Liver (tissue), 8 donors: ENCODE measurements at regions not wholly inside any gene's neighbourhood (a gene's known extent, or its start where the extent isn't known, plus 50 kb on each side); places are given as distances from the start of the nearest gene placed in this dataset.

ENCODE experiments used
- DNase-seq: peaks from one replicate; pipeline ENCODE4 v3.0.0-alpha.2; 2017; ENCODE audit warnings: low spot score
- H3K27ac ChIP-seq, 2 donors: one replicate each; pipeline ENCODE4 v1.7.0; 2013; ENCODE audit warnings: inconsistent platforms in 2 of 2, low read length in 2 of 2, control low read depth in 1 of 2, low read depth in 1 of 2, mild to moderate bottlenecking in 1 of 2
- H3K27me3 ChIP-seq, 4 donors: one replicate each; pipeline versions ENCODE4 v1.6.1 to v1.7.0; 2013; ENCODE audit warnings: low read length in 3 of 4, inconsistent platforms in 1 of 4, mild to moderate bottlenecking in 1 of 4, moderate library complexity in 1 of 4; ENCODE audit not compliant: control insufficient read depth in 4 of 4, insufficient read depth in 4 of 4
- H3K36me3 ChIP-seq, 4 donors: one replicate each; pipeline versions ENCODE4 v1.6.1 to v1.7.0; 2013; ENCODE audit warnings: low read length in 3 of 4, mild to moderate bottlenecking in 3 of 4, low read depth in 1 of 4, moderate library complexity in 1 of 4; ENCODE audit not compliant: control insufficient read depth in 4 of 4, insufficient read depth in 3 of 4
- H3K4me1 ChIP-seq, 4 donors: one replicate each; pipeline versions ENCODE4 v1.6.1 to v1.7.0; 2013; ENCODE audit warnings: low read length in 3 of 4, mild to moderate bottlenecking in 3 of 4, moderate library complexity in 1 of 4; ENCODE audit not compliant: control insufficient read depth in 4 of 4, insufficient read depth in 4 of 4
- H3K4me3 ChIP-seq, 3 donors: one replicate each; pipeline versions ENCODE4 v1.6.1 to v1.7.0; 2013; ENCODE audit warnings: low read length in 3 of 3, control low read depth in 1 of 3, low read depth in 1 of 3, mild to moderate bottlenecking in 1 of 3
- H3K9ac ChIP-seq, 2 donors: one replicate each; pipeline ENCODE4 v1.7.0; 2013; ENCODE audit warnings: low read length in 2 of 2, mild to moderate bottlenecking in 2 of 2, moderate library complexity in 2 of 2, control low read depth in 1 of 2, low read depth in 1 of 2
- H3K9me3 ChIP-seq, 4 donors: one replicate each; pipeline versions ENCODE4 v1.6.1 to v1.7.0; 2013; ENCODE audit warnings: low read length in 3 of 4; ENCODE audit not compliant: control insufficient read depth in 4 of 4
- EGR1 ChIP-seq, 2 donors: IDR thresholded peaks; 2 replicates each; pipeline ENCODE4 v1.6.1; 2016 to 2018; ENCODE audit warnings: antibody characterized with exemption in 2 of 2, low read depth in 2 of 2
- FOXA1 ChIP-seq: IDR thresholded peaks from 2 replicates; pipeline ENCODE4 v1.6.1; 2016; ENCODE audit warnings: antibody characterized with exemption
- FOXA2 ChIP-seq: IDR thresholded peaks from 2 replicates; pipeline ENCODE4 v1.6.1; 2016; ENCODE audit warnings: antibody characterized with exemption
- GABPA ChIP-seq, 2 donors: IDR thresholded peaks in 1 of 2; conservative IDR thresholded peaks in 1 of 2; 2 replicates each; pipeline ENCODE4 v1.6.1; 2016; ENCODE audit warnings: antibody characterized with exemption in 2 of 2, mild to moderate bottlenecking in 1 of 2, moderate library complexity in 1 of 2
- HNF4G ChIP-seq: IDR thresholded peaks from 2 replicates; pipeline ENCODE4 v1.6.1; 2016; ENCODE audit warnings: antibody characterized with exemption
- NR2F2 ChIP-seq: IDR thresholded peaks from 2 replicates; pipeline ENCODE4 v1.6.1; 2016; ENCODE audit warnings: antibody characterized with exemption
- RAD21 ChIP-seq, 2 donors: IDR thresholded peaks; 2 replicates each; pipeline ENCODE4 v1.6.1; 2016; ENCODE audit warnings: antibody characterized with exemption in 2 of 2, mild to moderate bottlenecking in 2 of 2
- RXRA ChIP-seq, 2 donors: IDR thresholded peaks; 2 replicates each; pipeline ENCODE4 v1.6.1; 2017 to 2018; ENCODE audit warnings: antibody characterized with exemption in 2 of 2, mild to moderate bottlenecking in 1 of 2
- TAF1 ChIP-seq: conservative IDR thresholded peaks from 2 replicates; pipeline ENCODE4 v1.6.1; 2016; ENCODE audit warnings: antibody characterized with exemption, mild to moderate bottlenecking
- YY1 ChIP-seq: IDR thresholded peaks from 2 replicates; pipeline ENCODE4 v1.6.1; 2016; ENCODE audit warnings: antibody characterized with exemption, mild to moderate bottlenecking
- WGBS: extraction: QIAGEN DNeasy Blood & Tissue Kit; methylation state at CpG from one replicate; pipeline ENCODE4 v1.1.7; 2013; 5-methylcytosine and 5-hydroxymethylcytosine counted together
- TF ChIP-seq, protein P1 (sequence below): IDR thresholded peaks from 2 replicates; pipeline ENCODE4 v1.6.1; 2016; ENCODE audit warnings: antibody characterized with exemption
- TF ChIP-seq, protein P2 (sequence below): IDR thresholded peaks from 2 replicates; pipeline ENCODE4 v1.6.1; 2016; ENCODE audit warnings: antibody characterized with exemption, mild to moderate bottlenecking
- TF ChIP-seq, protein P3 (sequence below): fragments of 150-350 bp; IDR thresholded peaks from 2 replicates; pipeline ENCODE4 v1.5.1; 2017; ENCODE audit warnings: improper control_type of control experiment, low read depth, low read length; ENCODE audit not compliant: missing input control
- TF ChIP-seq, protein P4 (sequence below): IDR thresholded peaks from 2 replicates; pipeline ENCODE4 v1.6.1; 2016; ENCODE audit warnings: antibody characterized with exemption
- donor health status: healthy.
- donor health status: healthy.
- donor health status: healthy.
- donor health status: healthy.
- donor health status: healthy.

DNA sequence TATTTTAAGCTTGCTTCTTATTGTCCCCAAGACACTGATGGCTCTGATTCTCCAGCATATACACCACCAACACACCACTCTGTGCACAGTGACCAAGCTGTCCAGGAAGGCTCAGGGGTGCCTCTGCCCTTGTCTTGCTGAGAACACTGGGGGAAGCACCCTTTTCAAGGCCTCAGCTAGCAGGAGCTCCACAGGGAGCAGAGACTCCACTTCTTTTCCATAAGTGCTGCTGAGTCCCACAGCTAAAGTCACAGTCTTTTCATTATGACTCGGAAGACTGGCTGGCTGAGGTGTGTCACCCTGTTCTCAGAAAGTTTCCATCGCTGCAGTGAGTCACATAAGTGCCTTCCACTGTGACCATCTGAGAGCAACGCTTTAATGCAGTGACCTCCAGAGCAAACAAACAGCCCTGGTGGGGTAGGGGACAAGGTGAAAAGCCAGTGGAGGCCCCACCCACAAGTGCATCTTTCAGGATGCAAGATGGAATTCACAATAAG lies 226.9 kb upstream of the CHRNA7 start:
- no peak overlapping the region for H3K27ac ChIP-seq

DNA sequence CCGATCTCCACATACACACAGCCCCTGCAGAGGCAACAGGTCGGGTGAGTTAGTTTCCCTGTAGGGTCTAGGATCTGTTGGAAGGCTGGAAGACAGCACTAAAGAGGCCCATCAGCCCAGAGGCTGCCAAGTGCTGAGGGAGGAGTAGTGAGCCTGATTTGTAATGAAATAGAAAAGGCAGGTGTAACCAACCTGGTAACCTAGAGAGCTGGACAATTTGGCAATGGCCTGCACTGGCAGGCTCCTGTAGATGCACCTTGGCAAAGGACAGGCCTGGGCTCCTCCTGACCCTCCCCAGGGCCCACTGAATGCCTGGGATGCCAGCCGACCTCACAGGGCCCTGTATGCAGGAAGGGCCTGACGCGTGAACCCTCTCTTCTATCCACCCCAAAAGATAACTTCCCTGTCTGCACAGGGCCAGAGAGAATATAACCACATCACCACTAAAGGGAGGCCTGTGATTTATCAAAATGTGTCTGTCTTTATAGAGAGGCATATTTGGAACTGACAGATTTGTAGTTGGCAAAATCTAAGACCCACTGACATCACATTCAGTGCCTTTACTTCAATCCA lies 225.1 kb upstream of the CHRNA7 start:
- Histone ChIP-seq H3K36me3 (no peaks in the 10 kb centered on the region), H3K9ac (no peak overlapping the region), H3K4me3 (no peak overlapping the region), H3K9me3 (peaks cover 0 to 2% (median 0%) of the 10 kb centered on the region in 4 donors), H3K27ac (no peak overlapping the region), H3K27me3 (no peaks in the 10 kb centered on the region), H3K4me1 (no peaks in the 10 kb centered on the region)
- DNase-seq, result no peak
- 77% methylated on average over 5 of the region's 5 CpGs for WGBS
- TF ChIP-seq HNF4G (no peak), FOXA1 (no peak), EGR1 (IDR thresholded peaks at IDR 0.05; ENCODE audit: low read depth in 2 of 2) (no peak), NR2F2 (no peak)
- TF ChIP-seq, protein P1, sequence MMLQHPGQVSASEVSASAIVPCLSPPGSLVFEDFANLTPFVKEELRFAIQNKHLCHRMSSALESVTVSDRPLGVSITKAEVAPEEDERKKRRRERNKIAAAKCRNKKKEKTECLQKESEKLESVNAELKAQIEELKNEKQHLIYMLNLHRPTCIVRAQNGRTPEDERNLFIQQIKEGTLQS, result no peak

More for the DNA sequence above, 226.9 kb upstream of the CHRNA7 start:
- Histone ChIP-seq H3K9ac (no peak overlapping the region), H3K36me3 (no peaks in the 10 kb centered on the region), H3K27me3 (no peaks in the 10 kb centered on the region), H3K4me1 (no peaks in the 10 kb centered on the region), H3K9me3 (no peaks in the 10 kb centered on the region), H3K4me3 (no peak overlapping the region)
- 89% methylated on average over 3 of the region's 3 CpGs for WGBS
- no peak for DNase-seq
- TF ChIP-seq GABPA (IDR thresholded peaks at IDR 0.05 in 1 of 2, conservative IDR thresholded peaks at IDR 0.05 in 1 of 2) (no peak), HNF4G (no peak), FOXA2 (no peak), RAD21 (IDR thresholded peaks at IDR 0.05) (no peak), EGR1 (IDR thresholded peaks at IDR 0.05; ENCODE audit: low read depth in 2 of 2) (no peak), NR2F2 (no peak), RXRA (IDR thresholded peaks at IDR 0.05) (no peak)
- TF ChIP-seq, protein P2, sequence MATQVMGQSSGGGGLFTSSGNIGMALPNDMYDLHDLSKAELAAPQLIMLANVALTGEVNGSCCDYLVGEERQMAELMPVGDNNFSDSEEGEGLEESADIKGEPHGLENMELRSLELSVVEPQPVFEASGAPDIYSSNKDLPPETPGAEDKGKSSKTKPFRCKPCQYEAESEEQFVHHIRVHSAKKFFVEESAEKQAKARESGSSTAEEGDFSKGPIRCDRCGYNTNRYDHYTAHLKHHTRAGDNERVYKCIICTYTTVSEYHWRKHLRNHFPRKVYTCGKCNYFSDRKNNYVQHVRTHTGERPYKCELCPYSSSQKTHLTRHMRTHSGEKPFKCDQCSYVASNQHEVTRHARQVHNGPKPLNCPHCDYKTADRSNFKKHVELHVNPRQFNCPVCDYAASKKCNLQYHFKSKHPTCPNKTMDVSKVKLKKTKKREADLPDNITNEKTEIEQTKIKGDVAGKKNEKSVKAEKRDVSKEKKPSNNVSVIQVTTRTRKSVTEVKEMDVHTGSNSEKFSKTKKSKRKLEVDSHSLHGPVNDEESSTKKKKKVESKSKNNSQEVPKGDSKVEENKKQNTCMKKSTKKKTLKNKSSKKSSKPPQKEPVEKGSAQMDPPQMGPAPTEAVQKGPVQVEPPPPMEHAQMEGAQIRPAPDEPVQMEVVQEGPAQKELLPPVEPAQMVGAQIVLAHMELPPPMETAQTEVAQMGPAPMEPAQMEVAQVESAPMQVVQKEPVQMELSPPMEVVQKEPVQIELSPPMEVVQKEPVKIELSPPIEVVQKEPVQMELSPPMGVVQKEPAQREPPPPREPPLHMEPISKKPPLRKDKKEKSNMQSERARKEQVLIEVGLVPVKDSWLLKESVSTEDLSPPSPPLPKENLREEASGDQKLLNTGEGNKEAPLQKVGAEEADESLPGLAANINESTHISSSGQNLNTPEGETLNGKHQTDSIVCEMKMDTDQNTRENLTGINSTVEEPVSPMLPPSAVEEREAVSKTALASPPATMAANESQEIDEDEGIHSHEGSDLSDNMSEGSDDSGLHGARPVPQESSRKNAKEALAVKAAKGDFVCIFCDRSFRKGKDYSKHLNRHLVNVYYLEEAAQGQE, result no peak
- TF ChIP-seq, protein P3, sequence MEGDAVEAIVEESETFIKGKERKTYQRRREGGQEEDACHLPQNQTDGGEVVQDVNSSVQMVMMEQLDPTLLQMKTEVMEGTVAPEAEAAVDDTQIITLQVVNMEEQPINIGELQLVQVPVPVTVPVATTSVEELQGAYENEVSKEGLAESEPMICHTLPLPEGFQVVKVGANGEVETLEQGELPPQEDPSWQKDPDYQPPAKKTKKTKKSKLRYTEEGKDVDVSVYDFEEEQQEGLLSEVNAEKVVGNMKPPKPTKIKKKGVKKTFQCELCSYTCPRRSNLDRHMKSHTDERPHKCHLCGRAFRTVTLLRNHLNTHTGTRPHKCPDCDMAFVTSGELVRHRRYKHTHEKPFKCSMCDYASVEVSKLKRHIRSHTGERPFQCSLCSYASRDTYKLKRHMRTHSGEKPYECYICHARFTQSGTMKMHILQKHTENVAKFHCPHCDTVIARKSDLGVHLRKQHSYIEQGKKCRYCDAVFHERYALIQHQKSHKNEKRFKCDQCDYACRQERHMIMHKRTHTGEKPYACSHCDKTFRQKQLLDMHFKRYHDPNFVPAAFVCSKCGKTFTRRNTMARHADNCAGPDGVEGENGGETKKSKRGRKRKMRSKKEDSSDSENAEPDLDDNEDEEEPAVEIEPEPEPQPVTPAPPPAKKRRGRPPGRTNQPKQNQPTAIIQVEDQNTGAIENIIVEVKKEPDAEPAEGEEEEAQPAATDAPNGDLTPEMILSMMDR, result no peak

DNA sequence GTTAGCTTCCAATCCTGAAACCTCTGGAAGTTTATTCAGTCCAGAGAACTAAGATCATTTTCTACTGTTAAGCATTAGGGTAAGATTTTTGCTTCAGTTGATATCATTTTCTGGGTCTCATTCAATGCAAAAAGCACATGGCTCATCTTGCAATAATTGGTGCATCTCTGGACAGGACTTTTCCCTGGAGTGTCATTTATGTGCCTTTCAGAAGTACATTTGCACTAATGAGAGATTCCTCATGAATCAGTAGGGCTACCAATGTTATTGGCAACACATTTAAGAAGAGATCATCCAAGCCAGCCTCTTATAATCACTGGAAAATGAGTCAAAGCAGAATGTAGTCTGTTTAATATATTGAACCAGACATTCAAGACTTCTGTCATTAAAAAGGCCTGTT lies 224.2 kb upstream of the CHRNA7 start:
- Histone ChIP-seq H3K27me3 (no peaks in the 10 kb centered on the region), H3K9ac (no peak overlapping the region), H3K36me3 (no peaks in the 10 kb centered on the region), H3K9me3 (peaks cover 0 to 2% (median 0%) of the 10 kb centered on the region in 4 donors), H3K4me3 (no peak overlapping the region), H3K27ac (no peak overlapping the region), H3K4me1 (no peaks in the 10 kb centered on the region)
- no peak for DNase-seq
- no peak for TF ChIP-seq FOXA1
- TF ChIP-seq, protein P4, sequence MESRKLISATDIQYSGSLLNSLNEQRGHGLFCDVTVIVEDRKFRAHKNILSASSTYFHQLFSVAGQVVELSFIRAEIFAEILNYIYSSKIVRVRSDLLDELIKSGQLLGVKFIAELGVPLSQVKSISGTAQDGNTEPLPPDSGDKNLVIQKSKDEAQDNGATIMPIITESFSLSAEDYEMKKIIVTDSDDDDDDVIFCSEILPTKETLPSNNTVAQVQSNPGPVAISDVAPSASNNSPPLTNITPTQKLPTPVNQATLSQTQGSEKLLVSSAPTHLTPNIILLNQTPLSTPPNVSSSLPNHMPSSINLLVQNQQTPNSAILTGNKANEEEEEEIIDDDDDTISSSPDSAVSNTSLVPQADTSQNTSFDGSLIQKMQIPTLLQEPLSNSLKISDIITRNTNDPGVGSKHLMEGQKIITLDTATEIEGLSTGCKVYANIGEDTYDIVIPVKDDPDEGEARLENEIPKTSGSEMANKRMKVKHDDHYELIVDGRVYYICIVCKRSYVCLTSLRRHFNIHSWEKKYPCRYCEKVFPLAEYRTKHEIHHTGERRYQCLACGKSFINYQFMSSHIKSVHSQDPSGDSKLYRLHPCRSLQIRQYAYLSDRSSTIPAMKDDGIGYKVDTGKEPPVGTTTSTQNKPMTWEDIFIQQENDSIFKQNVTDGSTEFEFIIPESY, result no peak
- no peak for TF ChIP-seq EGR1 (IDR thresholded peaks at IDR 0.05; ENCODE audit: low read depth in 2 of 2)
- TF ChIP-seq YY1, result no peak
- TF ChIP-seq GABPA (IDR thresholded peaks at IDR 0.05 in 1 of 2, conservative IDR thresholded peaks at IDR 0.05 in 1 of 2), result no peak
- no peak for TF ChIP-seq TAF1
- TF ChIP-seq, protein P2, result no peak
- TF ChIP-seq FOXA2, result no peak
